GM19438 (cell line): ENCODE measurements at regions not wholly inside any gene's neighbourhood (a gene's known extent, or its start where the extent isn't known, plus 50 kb on each side); places are given as distances from the start of the nearest gene placed in this dataset.
"Not testable (repeated sequence)": the region's sequence is repeated elsewhere in the genome, so short reads cannot be mapped to it uniquely, and the experiment has no call there.

ENCODE experiments used
- ATAC-seq: cut with Tn5 transposase; IDR thresholded peaks from one replicate; pipeline ENCODE4 v1.9.1; 2021; ENCODE audit warnings: low read depth; ENCODE audit not compliant: unreplicated experiment

DNA sequence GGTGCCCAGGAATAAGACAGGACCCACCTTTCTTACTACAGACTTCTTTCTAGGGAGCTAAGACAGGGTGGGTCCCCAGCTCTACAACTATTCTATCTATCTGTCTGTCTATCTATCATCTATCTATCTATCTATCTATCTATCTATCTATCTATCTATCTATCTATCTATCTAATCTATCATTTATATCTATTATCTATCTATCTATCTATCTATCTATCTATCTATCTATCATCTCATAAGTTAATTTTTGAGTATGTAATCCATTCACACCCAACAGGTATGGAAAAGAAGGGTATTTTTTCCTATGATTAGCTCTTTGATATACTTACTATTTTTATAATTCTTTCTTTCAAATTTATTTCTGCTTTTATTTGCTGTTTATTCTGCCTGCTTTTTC, 55.9 kb downstream of the BAMBI start:
- ATAC-seq: no peak

DNA sequence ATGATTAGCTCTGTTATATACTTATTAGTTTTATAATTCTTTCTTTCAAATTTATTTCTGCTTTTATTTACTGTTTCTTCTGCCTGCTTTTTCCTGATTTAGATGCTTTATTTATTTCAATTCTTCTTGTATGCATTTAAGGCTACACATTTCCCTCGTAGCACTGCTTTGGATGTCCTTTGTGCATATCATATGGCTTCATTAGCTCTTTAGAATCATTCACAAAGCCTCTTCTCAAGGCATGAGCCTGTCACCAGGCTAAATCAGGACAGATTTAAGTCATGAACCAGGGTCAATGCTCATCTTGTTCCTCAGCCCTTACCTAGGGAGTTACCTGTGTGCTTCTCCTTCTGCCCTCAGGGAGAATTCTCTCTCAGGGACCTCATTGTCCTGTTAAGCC, 56.3 kb downstream of the BAMBI start:
- no peak for ATAC-seq

DNA sequence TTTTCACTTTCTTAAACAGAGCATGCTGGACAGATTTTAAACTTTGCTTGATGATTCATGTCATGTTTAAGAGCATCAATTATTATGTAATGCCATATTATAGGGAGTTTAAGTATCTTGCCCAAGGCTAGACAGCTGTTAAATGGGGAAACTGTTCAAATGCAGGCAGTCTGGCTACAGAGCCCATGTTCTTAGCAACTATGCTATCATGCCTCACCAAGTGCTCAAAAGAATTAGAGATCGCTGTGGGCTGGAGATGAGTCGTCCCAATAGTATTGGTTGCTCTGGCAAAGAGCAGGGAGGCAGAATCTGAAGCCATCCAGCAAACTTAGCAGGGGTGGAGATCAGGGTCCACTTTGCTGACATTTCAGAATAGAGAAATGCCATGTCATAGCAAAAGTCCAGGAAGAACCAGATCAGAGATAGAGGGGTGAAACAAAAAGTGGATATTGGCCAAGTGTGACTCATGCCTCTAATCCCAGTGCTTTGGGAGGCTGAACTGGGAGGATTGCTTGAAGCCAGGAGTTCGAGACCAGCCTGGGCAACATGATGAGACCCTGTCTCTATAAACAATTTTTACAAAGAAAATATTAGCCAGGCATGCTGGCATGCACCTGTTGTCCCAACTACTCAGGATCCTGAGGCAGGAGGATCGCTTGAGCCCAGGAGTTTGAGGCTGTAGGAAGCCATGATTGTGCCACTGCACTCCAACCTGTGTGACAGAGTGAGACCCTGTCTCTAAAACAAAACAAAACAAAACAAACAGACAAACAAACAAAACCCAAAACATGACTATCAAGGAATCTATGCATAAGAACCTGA, 57.8 kb downstream of the BAMBI start:
- ATAC-seq: no peak

DNA sequence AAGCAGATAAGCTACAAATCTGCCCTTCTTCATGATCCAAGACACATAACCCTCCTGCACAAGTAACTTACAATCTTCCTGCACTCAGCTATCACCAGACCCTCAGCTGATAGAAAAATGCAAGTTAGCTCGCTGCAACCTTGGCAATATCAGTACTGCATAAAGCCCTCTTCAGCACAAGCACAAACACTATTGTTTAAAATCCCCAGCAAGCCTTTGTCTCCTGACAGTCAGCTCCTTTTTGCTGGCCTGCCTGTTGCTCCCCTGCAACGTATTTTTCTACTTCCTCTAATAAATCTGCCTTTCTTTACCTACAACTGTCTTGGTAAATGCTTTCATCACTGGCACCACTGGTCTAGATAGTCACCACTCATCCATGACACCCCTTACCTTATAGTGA, 59.8 kb downstream of the BAMBI start:
- no peak for ATAC-seq

DNA sequence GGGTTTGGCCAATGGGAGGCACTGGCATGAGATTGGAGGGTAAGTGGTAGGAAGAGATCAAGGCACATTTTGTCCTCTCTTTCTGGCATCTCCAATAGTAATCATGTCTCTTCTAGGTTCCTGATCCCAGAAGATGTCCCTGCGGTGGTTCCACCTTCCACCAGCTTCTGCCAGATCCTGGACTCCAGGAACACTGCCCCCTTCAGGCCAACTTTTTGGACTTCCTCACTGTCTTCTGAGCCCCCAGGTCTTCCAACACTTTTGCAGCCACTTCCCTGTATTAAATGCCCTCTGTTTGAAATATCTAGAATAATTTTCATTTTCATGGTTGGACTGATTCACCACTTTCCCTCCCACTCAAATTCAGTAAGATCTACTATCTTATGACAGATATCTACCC, 60.9 kb downstream of the BAMBI start:
- no peak for ATAC-seq

DNA sequence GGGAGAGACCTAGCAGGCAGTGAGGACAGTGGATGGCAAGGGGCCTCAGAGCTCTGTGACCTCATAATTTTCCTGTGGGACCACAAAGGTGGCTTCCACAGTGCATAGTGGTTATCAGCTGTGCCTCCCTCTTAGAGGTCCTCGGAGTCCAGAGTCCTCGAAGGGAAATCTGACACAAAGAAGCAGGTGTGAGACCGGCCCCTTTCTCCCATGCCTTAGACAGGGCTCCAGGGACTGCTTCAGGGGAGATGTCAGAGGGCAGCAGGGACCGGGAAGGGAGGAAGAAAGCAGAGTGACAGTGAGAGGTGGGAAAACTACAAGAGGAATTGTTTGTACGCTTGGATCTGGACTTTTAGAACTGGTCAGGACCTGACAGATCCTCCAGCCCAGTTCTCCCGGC, 66.3 kb downstream of the BAMBI start:
- no peak for ATAC-seq

DNA sequence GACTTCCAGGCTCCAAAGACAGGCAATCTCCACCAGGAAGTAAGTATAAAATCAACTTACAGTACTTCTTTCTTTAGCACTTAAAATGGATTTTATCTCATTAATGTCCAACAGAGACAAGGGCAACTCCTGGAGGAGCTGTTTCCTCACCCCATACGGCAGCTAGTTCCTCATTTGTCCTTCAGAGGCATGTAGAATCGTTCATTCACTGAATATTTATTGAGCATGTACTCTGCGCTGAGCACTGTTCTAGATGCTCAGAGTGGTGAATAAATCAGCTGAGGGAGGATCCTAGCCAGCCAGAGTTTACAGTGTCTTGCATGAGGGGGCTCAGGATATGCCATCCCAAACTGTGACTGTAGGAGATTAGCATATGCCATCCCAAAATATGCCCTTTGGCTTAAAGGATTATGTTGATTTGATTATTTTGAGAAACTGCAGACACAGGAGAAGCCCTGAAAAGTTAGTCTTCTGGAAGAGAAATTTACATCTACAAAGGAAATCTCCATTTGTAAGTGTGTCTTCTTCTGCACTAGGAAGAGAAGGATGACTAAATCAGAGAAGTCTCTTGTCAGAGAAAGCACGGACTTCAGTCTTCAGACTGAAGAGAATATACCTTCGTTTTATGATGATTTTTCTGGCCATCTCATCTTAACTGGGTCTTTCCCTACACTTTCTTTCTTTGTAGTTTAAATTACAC, 66.9 kb downstream of the BAMBI start:
- ATAC-seq: no peak

DNA sequence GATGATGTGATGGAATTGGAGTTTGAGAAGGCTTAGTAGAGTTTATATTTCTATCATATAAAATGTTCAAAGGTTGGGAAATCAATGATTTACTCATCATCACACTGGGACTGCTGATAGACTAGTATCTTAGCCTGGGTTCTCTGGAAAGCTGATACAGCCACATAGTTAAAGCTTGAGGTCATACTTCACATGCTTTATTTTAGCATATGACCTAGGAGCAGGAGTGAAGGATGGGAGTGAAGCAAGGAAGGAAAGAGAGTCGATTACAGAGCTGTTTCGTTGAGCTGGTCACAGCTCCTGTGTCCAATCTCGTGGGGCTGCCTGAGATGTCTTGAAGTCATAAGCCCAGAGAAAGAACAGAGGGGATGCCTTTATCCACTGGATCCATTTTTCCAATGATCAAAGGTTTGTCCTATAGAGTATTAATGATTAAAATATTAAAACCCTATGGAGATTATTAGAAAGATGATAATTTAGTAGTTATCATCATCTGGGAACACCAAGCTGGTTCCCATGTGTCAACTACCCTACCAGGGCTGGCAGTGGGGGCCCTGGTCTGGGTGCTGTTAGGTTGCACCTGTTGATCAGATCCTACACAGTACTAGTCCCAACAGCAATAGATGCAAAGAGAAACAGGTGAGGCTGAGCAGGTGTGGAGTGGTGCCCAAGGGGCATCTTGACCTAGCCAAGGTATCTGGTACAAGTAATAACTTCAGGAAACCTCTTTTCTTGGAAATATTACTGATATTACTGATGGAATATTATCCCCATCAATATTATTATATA, 77.8 kb downstream of the BAMBI start:
- no peak for ATAC-seq

DNA sequence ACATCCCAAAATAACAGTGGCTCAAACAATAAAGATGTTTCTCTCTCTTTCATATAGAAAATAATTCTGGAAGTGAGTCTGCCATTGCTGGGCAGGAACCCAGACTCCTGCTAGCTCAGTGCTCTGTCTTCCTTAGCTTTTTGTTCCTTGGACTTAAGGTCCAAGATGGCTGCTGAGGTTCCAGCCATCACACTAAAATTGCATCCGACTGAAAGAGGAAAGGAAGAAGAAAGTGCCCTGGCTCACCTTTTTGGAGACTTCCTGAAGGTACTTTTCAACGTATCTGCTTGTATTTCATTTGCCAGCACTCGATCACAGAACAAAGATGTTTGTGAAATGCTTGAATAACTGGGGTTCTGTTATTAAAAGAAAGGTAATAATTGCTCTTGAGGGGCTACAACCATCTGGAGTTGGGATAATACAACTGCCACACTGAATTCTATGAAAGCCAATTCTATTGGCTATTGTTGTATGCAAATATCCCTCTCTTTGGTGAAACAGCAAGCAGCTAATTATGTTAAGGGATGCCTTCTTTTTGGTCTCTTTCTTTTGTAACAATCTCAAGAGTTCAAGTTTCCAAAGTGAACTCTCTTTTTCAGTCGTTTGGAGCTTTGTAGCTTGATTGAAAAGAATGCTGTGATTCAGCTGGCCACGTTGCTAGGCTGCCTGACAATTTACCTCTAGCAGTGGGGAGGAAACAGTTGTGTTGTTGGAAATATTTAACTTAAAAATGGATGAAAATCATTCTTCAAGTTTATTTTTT, 83.9 kb downstream of the BAMBI start:
- no peak for ATAC-seq

DNA sequence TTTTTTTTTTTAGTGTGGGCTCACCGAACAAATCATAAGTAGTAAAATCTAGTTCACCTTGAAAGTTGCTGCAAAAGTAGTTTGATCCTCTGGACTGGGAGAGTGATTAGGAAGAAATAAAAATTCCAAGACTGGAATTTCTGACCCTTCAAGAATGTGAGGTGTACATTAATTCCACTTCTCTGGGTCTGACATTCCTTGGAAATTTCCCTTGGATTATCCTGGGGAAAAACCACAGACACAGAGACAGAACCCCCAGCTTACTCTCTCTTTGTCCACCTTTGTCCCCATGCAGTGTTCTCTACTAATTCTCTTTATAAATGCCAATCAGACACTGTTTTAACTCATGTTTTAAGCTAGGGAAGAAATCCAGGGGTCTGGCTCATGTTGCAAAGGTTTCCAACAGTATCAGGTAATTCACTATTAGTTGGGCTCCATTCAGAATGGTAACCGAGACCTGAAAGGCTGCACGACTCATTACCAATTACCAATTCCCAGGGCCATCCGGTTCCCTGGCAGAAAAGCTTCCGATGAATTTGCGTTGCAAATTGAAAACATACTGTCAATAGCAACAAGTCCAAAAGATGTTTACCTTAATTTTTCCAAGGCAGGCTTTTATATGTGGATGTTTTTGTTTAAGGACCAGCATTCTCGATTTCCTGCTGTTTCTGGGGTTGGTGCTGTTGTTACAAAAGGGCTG, 86.3 kb downstream of the BAMBI start:
- no peak for ATAC-seq

DNA sequence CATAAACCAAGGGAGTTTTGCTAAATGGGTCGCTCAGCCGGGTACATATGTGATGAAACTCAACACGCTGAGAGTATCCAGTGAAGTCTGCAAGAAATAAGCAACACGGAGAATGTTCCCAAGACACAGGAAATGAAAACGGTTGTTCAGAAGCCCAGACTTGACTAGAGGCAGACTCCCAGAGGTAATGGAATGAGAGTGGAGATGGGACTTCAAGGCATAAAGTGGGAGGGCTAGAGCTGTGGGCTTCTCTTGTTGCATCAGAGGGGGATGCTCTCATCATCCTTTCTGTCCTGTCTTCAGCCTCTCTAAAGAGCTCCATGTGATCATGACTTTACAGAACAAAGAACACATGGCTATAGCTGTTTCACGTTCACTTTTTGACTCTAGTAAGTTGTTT, 88.3 kb downstream of the BAMBI start:
- ATAC-seq: no peak

DNA sequence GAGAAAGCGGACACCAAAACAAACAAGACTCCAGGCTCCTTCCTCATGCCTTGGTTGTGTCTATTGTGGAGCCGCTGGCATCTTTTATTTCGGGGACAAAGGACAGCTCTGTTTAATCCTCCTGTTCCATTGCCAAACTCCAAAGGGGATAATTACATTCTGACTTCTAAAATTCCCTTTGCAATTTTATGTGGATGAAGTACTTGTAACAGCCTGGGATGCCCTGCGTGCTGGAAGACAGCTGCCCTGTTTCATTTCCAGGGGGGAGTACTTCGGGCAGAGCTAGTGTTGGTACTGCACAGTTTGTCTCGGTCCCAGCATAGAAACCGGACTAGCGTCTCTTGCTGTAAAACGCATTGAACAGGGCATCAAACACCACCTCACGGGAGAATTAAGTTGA, 90.9 kb downstream of the BAMBI start:
- ATAC-seq: no peak

DNA sequence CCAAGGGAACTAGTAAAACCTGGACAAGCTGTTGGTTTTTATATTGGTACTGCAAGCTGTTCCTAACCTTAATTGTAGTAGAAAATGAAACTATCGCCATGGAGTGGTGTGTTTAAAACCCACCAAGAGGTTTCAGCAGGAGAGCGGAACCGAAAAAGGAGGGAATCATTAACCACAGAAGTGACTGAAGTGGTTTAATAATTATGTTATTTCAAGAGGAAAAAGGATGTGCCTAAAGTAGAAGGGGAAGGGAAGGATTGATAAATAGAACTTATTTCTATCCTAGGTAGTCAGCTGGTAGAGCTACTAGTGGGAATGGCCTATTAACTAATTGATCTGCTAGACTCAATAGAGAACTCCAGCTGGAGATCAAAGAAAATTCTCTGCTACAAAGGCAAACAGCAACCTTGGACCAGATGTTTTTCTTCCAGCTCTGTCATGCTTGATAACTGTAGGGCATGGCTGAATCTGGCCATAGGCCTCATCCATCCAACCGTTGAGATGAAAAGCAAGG, 91.8 kb downstream of the BAMBI start:
- ATAC-seq: no peak

DNA sequence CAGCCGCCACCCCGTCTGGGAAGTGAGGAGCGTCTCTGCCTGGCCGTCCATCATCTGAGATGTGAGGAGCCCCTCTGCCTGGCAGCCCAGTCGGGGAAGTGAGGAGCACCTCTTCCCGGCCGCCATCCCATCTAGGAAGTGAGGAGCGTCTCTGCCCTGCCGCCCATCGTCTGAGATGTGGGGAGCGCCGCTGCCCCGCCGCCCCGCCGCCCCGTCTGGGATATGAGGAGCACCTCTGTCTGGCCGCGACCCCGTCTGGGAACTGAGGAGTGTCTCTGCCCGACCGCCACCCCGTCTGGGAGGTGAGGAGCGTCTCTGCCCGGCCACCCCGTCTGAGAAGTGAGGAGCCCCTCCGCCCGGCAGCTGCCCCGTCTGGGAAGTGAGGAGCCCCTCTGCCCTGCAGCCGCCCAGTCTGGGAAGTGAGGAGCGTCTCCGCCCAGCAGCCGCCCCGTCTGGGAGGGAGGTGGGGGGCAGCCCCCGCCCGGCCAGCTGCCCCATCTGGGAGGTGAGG, 94.3 kb downstream of the BAMBI start:
- not testable (repeated sequence) for ATAC-seq

DNA sequence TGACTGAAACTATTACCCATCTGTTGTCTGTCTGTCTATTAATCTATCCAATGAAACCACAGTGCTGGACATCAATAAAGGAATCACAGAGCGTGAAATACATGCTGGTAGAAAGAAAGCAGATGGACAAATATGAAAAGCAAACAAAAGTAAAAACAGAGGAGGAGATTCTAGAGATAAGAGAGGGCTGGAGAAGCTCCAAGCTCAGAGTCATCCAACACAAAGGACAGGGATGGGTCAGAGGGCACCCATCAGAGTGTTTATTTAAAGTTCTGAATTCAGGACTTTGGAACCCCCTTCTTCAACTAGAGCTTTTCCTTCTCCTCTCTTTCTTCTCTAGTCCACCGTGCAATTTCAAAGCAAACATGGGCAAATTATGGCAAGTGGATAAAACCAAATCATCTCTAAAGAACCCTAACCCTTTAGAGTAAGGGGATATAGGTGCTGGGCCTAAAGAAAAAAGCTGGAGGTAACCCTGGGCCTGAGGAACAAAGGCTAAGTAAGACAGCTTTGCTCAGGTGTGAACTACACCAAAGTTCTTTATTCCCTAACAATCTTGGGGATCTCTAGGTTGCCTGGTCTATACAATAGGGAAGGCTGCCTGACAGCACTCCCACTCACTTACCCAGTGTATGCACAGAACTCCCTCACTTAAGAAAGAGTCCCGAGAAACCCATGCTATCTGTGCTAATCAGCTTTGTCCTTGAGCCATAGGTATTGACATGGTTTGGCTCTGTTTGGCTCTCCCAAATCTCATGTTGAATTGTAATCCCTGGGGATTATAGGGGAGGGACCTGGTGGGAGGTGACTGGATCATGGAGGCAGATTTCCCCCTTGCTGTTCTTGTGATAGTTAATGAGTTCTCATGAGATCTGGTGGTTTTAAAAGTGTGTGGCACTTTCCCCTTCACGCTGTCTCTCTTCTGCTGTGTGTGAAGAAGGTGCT, 97.0 kb downstream of the BAMBI start:
- ATAC-seq: no peak

DNA sequence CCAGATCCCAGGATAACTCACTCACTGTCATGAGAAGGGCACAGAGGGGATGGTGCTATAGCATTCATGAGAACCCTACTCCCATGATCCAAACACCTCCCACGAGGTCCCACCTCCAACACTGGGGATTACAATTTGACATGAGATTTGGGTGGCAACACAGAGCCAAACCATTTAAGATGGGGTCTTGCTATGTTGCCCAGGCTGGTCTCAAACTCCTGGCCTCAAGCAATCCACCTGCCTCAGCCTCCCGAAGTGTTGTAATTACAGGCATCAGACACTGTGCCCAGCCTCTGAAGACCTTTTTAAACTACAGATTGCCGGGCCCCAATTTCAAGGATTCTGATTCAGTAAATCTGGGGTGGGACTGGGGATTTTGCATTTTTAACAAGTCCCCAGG, 98.5 kb downstream of the BAMBI start:
- no peak for ATAC-seq

DNA sequence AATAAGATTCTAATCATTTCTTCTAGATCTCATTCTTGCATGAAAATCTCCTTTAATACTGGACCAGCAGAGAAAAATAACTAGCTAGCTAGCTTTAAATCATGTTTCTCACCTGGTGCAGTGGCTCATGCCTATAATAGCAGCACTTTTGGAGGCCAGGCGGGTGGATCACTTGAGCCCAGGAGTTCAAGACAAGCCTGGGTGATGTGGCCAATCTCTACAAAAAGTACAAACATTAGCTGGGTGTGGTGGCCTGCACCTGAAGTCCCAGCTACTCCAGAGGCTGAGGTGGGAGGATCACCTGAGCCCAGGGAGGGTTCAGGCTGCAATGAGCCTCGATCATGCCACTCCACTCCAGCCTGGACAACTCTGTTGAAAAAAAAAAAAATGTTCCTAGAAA, 99.2 kb downstream of the BAMBI start:
- no peak for ATAC-seq

DNA sequence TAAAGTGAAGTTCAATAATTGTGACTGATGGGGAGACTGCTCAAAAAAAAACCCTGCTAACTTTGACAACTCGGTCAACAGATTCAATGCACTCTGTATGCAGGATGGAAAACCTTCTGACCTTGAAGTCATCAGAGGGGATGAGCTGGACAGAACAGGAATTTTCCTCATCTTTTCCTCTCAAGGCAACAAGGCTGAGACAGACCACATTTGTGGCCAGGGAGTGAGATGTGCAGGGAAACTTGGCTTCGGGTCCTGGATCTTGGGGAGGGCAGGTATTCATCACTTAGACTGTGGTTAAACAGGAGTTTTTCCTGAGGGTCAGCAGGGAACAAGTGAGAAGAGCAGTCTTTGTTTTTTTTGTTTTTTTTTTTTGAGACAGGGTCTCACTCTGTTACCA, 100.6 kb downstream of the BAMBI start:
- ATAC-seq: no peak

DNA sequence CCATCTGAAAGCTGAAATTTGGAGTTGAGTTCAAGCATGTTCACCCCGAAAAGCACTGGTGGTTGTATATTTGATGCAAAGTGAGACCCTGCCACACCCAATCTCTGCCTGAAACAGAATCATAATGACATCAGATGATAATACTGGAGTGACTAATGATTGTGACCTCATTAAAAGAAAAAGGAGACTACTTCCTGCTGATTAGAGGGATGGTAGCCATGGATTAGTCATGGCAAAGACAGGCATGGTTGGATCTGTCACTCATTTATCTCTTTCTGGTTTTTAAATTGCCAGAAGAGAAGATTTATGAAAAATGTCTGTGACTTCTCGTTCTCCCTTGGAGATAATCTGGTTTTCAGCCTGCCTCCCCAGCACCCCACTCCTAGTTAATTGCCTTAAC, 101.2 kb downstream of the BAMBI start:
- ATAC-seq: no peak
